ENCODE measurements at regions not wholly inside any gene's neighbourhood (a gene's known extent, or its start where the extent isn't known, plus 50 kb on each side); places are given as distances from the start of the nearest gene placed in this dataset.

- TF ChIP-seq EZH2 (IDR thresholded peaks at IDR 0.05; ENCODE audit: borderline replicate concordance) = no peak
- TF ChIP-seq EZH2phosphoT487 (IDR thresholded peaks at IDR 0.05; ENCODE audit: low read depth, severe bottlenecking, unreplicated experiment) = no peak
These were observed 461.1 kb upstream of the NUDT12 start for GRCh38 chr5:104023739-104024138.
